B cell (primary cell): ENCODE measurements at regions not wholly inside any gene's neighbourhood (a gene's known extent, or its start where the extent isn't known, plus 50 kb on each side); places are given as distances from the start of the nearest gene placed in this dataset.

Experiments used
- ATAC-seq: fragments of 200-7000 bp; cut with Tn5 transposase; one replicate; pipeline ENCODE4 v1.10.0; 2021; ENCODE audit warnings: low read depth, mild to moderate bottlenecking, moderate number of reproducible peaks, moderate library complexity
- CTCF ChIA-PET: fragments of 350-600 bp; sonication (Branson Sonifier 250); formaldehyde crosslinking; loops from one replicate; lab custom pipeline; 2021; ENCODE audit warnings: antibody characterized with exemption, inconsistent platforms; lab: Charles Lee
- POLR2A ChIA-PET: fragments of 350-600 bp; sonication (Branson Sonifier 250); formaldehyde crosslinking; loops from one replicate; lab custom pipeline; 2021; ENCODE audit warnings: antibody characterized with exemption; lab: Charles Lee
- DNase-seq: peaks from one replicate; pipeline ENCODE4 v3.0.0; 2013
- H2AFZ ChIP-seq: 2 replicates; pipeline ENCODE4 v1.6.1; 2012; ENCODE audit warnings: mild to moderate bottlenecking, low read depth, low read length; ENCODE audit not compliant: insufficient read depth, poor library complexity, severe bottlenecking
- H3K27ac ChIP-seq, 2 donors: 1 replicate in 1 of 2; 2 replicates in 1 of 2; pipeline ENCODE4 v1.5.1; 2012 to 2013; ENCODE audit warnings: low read length in 2 of 2, mild to moderate bottlenecking in 2 of 2, moderate library complexity in 1 of 2
- H3K27me3 ChIP-seq, 4 experiments: fragments of 200-600 bp in 1 of 4; sonication (generic) in 1 of 4; replicated peaks in 1 of 4; 1 replicate in 2 of 4; 2 replicates in 2 of 4; pipeline versions ENCODE4 v1.6.1 to v1.7.0; 2013 to 2016; ENCODE audit warnings: low read length in 3 of 4, mild to moderate bottlenecking in 2 of 4, mixed read lengths in 1 of 4, moderate library complexity in 1 of 4; ENCODE audit not compliant: insufficient read depth in 4 of 4, control insufficient read depth in 3 of 4; ENCODE audit errors: control extremely low read depth in 1 of 4
- H3K36me3 ChIP-seq, 2 experiments: replicated peaks in 1 of 2; 1 replicate in 1 of 2; 2 replicates in 1 of 2; pipeline versions ENCODE4 v1.6.1 to v1.7.1; 2013; ENCODE audit warnings: low read length in 1 of 2; ENCODE audit not compliant: insufficient read depth in 2 of 2, control insufficient read depth in 1 of 2; ENCODE audit errors: control extremely low read depth in 1 of 2, extremely low read depth in 1 of 2
- H3K4me1 ChIP-seq, 2 donors: fragments of 200-600 bp in 1 of 2; sonication (generic) in 1 of 2; 1 replicate in 1 of 2; 2 replicates in 1 of 2; pipeline versions ENCODE4 v1.5.1 to v1.6.1; 2013 to 2017; ENCODE audit warnings: low read length in 2 of 2; ENCODE audit not compliant: control insufficient read depth in 2 of 2, insufficient read depth in 2 of 2
- H3K4me2 ChIP-seq: replicated peaks from 2 replicates; pipeline ENCODE3; 2012; ENCODE audit warnings: mild to moderate bottlenecking, low read depth, low read length; ENCODE audit not compliant: poor library complexity, severe bottlenecking
- H3K4me3 ChIP-seq, 5 experiments: fragments of 200-600 bp in 1 of 5; sonication (generic) in 1 of 5; 1 replicate in 3 of 5; 2 replicates in 2 of 5; pipeline versions ENCODE4 v1.5.1 to v1.7.0; 2011 to 2016; ENCODE audit warnings: low read length in 4 of 5, mild to moderate bottlenecking in 4 of 5, low read depth in 2 of 5, control low read depth in 1 of 5, moderate library complexity in 1 of 5; ENCODE audit not compliant: insufficient read depth in 1 of 5; ENCODE audit errors: control extremely low read depth in 1 of 5, extremely low read depth in 1 of 5
- H3K79me2 ChIP-seq: fragments of 200-600 bp; sonication (generic); one replicate; pipeline ENCODE4 v1.6.0; 2016; ENCODE audit warnings: low read length; ENCODE audit not compliant: control insufficient read depth, insufficient read depth
- H3K9ac ChIP-seq: fragments of 200-600 bp; sonication (generic); 2 replicates; pipeline ENCODE4 v1.6.1; 2017; ENCODE audit warnings: mild to moderate bottlenecking, low read length, moderate library complexity
- H3K9me3 ChIP-seq, 3 donors: one replicate each; pipeline versions ENCODE4 v1.6.1 to v1.7.1; 2013; ENCODE audit warnings: low read length in 2 of 3; ENCODE audit not compliant: control insufficient read depth in 2 of 3, insufficient read depth in 1 of 3; ENCODE audit errors: control extremely low read depth in 1 of 3
- H4K20me1 ChIP-seq: 2 replicates; pipeline ENCODE4 v1.6.0; 2012; ENCODE audit warnings: mild to moderate bottlenecking, low read length; ENCODE audit not compliant: insufficient read depth, control insufficient read depth, poor library complexity, severe bottlenecking
- H3K27ac Mint-ChIP-seq: one replicate; pipeline ENCODE4 v1.8.0; 2021; ENCODE audit warnings: mixed read lengths
- H3K27me3 Mint-ChIP-seq: one replicate; pipeline ENCODE4 v1.8.0; 2021; ENCODE audit warnings: mixed read lengths
- H3K4me1 Mint-ChIP-seq: one replicate; pipeline ENCODE4 v1.8.0; 2021; ENCODE audit warnings: mixed read lengths
- H3K4me3 Mint-ChIP-seq: one replicate; pipeline ENCODE4 v1.8.0; 2021; ENCODE audit warnings: mixed read lengths
- H3K9me3 Mint-ChIP-seq: one replicate; pipeline ENCODE4 v1.8.0; 2022; ENCODE audit warnings: mixed read lengths; ENCODE audit not compliant: insufficient read depth
- EZH2 ChIP-seq: IDR thresholded peaks from 2 replicates; pipeline ENCODE4 v1.6.1; 2012; ENCODE audit warnings: borderline replicate concordance, low read depth, mild to moderate bottlenecking, moderate library complexity, low read length; ENCODE audit not compliant: insufficient read depth, poor library complexity, severe bottlenecking
- WGBS: methylation state at CpG from one replicate; pipeline ENCODE4 v1.1.5; 2013; ENCODE audit warnings: missing lambda C conversion rate; ENCODE audit not compliant: insufficient coverage; 5-methylcytosine and 5-hydroxymethylcytosine counted together
- intact Hi-C: fragments of 100-400 bp; cut with micrococcal nuclease; formaldehyde crosslinking; loops from one replicate; pipeline ENCODE4 v1.10.0; 2022
- TF ChIP-seq, protein P1 (sequence below): fragments of 200-600 bp; IDR thresholded peaks from one replicate; pipeline ENCODE4 v1.8.0; 2022; ENCODE audit warnings: antibody characterized with exemption, mild to moderate bottlenecking

DNA sequence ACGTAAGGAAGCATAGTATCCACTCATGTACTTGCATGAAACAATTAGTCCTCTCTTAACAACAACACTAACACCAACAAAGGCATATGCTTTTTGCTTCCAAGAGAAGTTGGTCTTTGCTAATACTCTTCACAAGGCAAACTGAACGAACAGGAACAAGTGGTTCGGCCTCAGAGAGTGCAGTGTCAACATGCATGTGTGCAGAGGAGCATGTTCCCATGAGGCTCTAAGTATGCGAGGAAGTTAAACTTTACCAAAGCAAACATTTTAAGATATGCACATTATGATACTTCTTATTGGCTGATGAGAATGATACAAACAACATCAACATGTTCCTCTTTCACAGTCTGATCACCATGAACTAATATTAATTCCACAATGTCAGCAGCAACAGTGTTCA, 285.3 kb upstream of the IRX5 start:
- intact Hi-C loops = no loop called here
- WGBS = no CpG with 5 or more reads among the region's 4 CpGs

GRCh38 chr16:54636221-54636793, 294.4 kb upstream of the IRX5 start:
- ChIA-PET POLR2A (no interaction called here), CTCF (no interaction called here)
- no peak for ATAC-seq
- Mint-ChIP-seq H3K27me3 (no peaks in the 10 kb centered on the region), H3K27ac (no peak overlapping the region), H3K4me1 (no peaks in the 10 kb centered on the region), H3K4me3 (no peak overlapping the region), H3K9me3 (no peaks in the 10 kb centered on the region)
- Histone ChIP-seq H3K27ac (no peak overlapping the region), H3K79me2 (no peaks in the 10 kb centered on the region), H3K4me2 (no peak overlapping the region), H2AFZ (no peak overlapping the region), H3K9ac (no peak overlapping the region), H3K9me3 (peaks cover 0 to 3% (median 0%) of the 10 kb centered on the region in 3 donors), H4K20me1 (no peaks in the 10 kb centered on the region), H3K4me1 (no peaks in the 10 kb centered on the region), H3K36me3 (no peaks in the 10 kb centered on the region), H3K4me3 (no peak overlapping the region), H3K27me3 (no peaks in the 10 kb centered on the region)
- TF ChIP-seq EZH2 = no peak
- TF ChIP-seq, protein P1, sequence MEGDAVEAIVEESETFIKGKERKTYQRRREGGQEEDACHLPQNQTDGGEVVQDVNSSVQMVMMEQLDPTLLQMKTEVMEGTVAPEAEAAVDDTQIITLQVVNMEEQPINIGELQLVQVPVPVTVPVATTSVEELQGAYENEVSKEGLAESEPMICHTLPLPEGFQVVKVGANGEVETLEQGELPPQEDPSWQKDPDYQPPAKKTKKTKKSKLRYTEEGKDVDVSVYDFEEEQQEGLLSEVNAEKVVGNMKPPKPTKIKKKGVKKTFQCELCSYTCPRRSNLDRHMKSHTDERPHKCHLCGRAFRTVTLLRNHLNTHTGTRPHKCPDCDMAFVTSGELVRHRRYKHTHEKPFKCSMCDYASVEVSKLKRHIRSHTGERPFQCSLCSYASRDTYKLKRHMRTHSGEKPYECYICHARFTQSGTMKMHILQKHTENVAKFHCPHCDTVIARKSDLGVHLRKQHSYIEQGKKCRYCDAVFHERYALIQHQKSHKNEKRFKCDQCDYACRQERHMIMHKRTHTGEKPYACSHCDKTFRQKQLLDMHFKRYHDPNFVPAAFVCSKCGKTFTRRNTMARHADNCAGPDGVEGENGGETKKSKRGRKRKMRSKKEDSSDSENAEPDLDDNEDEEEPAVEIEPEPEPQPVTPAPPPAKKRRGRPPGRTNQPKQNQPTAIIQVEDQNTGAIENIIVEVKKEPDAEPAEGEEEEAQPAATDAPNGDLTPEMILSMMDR = no peak
- intact Hi-C loops = no loop called here
- 48% methylated on average over 6 of the region's 10 CpGs for WGBS
- DNase-seq = no peak

More for the DNA sequence above, 285.3 kb upstream of the IRX5 start:
- H3K27ac ChIP-seq = no peak overlapping the region
- POLR2A ChIA-PET = no interaction called here
- DNase-seq (no peak), ATAC-seq (no peak)
- H3K9me3 Mint-ChIP-seq = no peaks in the 10 kb centered on the region
- H3K4me1 ChIP-seq = no peaks in the 10 kb centered on the region
- CTCF ChIA-PET = no interaction called here
- H3K36me3 ChIP-seq = no peaks in the 10 kb centered on the region
- no peak overlapping the region for H3K4me2 ChIP-seq
- H4K20me1 ChIP-seq = no peaks in the 10 kb centered on the region
- H3K27me3 ChIP-seq = no peaks in the 10 kb centered on the region
- H3K9me3 ChIP-seq = no peaks in the 10 kb centered on the region
- H3K4me1 Mint-ChIP-seq = no peaks in the 10 kb centered on the region
- no peak overlapping the region for H2AFZ ChIP-seq
- no peak overlapping the region for H3K9ac ChIP-seq
- TF ChIP-seq, protein P1 = no peak
- no peak for TF ChIP-seq EZH2
- H3K27ac Mint-ChIP-seq = no peak overlapping the region
- no peaks in the 10 kb centered on the region for H3K79me2 ChIP-seq
- H3K27me3 Mint-ChIP-seq = peaks cover 4% of the 10 kb centered on the region
- no peak overlapping the region for H3K4me3 ChIP-seq
- H3K4me3 Mint-ChIP-seq = no peak overlapping the region
